ENCODE measurements at regions not wholly inside any gene's neighbourhood (a gene's known extent, or its start where the extent isn't known, plus 50 kb on each side); places are given as distances from the start of the nearest gene placed in this dataset.

DNA sequence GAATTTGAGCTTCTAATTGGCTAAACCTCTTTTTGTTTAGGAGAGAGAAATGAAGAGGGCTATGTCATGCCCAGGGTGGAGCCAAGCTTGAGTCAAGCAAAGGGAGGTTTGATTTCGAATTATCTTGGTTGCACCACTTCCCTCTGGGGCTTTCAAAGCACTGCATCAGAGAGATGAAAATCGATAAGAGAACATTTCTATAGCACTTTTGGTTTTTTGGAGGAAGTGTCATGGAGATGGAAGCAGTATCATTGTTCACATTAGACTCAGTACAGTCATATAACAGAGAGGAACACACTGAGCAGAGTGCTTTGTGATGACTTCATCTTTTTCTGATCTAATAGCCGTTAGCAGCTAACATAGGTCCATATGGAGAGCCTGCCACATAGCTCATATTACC is 120.3 kb upstream of the UXS1 start:
- DNase-seq (ENCODE audit: low read depth in 1 of 2, low spot score in 2 of 2) (peak in 1 of 2 experiments; percentile 1), FAIRE-seq (no peak)
- H3K23ac ChIP-seq (ENCODE audit: insufficient read length) = no peak overlapping the region
- no peak overlapping the region for H2BK15ac ChIP-seq (ENCODE audit: low read length)
- H2BK12ac ChIP-seq (ENCODE audit: low read depth, low read length) = no peak overlapping the region
- ChIA-PET POLR2A (ENCODE audit: partially characterized antibody) (no interaction called here), CTCF (ENCODE audit: partially characterized antibody) (no interaction called here)
- peaks cover 0 to 9% (median 3%) of the 10 kb centered on the region in 4 experiments; a peak in 5 of 7 replicates for H3K4me1 ChIP-seq (replicated peaks in 1 of 4; ENCODE audit: control insufficient read depth in 3 of 4, insufficient read depth in 4 of 4, low read length in 3 of 4)
- H4K5ac ChIP-seq (ENCODE audit: insufficient read length, low read depth, low read length) = no peak overlapping the region
- no peak overlapping the region for H2BK20ac ChIP-seq (ENCODE audit: low read length)
- no peaks in the 10 kb centered on the region for H3K79me1 ChIP-seq (ENCODE audit: low read depth, low read length)
- H2BK120ac ChIP-seq (replicated peaks; ENCODE audit: low read depth, low read length) = no peak overlapping the region
- H3K56ac ChIP-seq (replicated peaks; ENCODE audit: insufficient read length, low read depth, low read length) = no peak overlapping the region
- H3K27ac ChIP-seq (ENCODE audit: low read depth, low read length) = no peak overlapping the region
- H3K27me3 ChIP-seq (replicated peaks in 1 of 4; ENCODE audit: control insufficient read depth in 3 of 4, extremely low read depth in 1 of 4, insufficient read depth in 3 of 4, low read length in 3 of 4) = no peaks in the 10 kb centered on the region
- H3K23me2 ChIP-seq (ENCODE audit: low read depth, low read length) = no peaks in the 10 kb centered on the region
- H3K4ac ChIP-seq (replicated peaks; ENCODE audit: insufficient read length, low read depth, low read length) = no peak overlapping the region
- H3K9me3 ChIP-seq (ENCODE audit: insufficient read depth in 2 of 2, low read depth in 1 of 2, low read length in 1 of 2) = no peaks in the 10 kb centered on the region
- H3K18ac ChIP-seq (ENCODE audit: extremely low read depth, low read length) = no peak overlapping the region
- no peaks in the 10 kb centered on the region for H3K36me3 ChIP-seq (ENCODE audit: control insufficient read depth in 2 of 4, insufficient read depth in 4 of 4, low read length in 3 of 4)
- no peak overlapping the region for H2AK5ac ChIP-seq (ENCODE audit: low read depth, low read length)
- no peak overlapping the region for H3K4me2 ChIP-seq (ENCODE audit: insufficient read depth in 1 of 2, low read depth in 2 of 2, low read length in 2 of 2)
- H2AFZ ChIP-seq (ENCODE audit: low read length) = no peak overlapping the region
- H3K9ac ChIP-seq (replicated peaks in 1 of 4; ENCODE audit: extremely low read depth in 1 of 4, low read depth in 3 of 4, low read length in 3 of 4) = no peak overlapping the region
- WGBS, 2 experiments (ENCODE audit: extremely low coverage in 1 of 2, insufficient coverage in 1 of 2, insufficient read length in 1 of 2, insufficient replicate concordance in 2 of 2, low coverage in 1 of 2, low lambda C conversion rate in 2 of 2, missing lambda C conversion rate in 1 of 2) = 87% methylated on average over 3 of the region's 3 CpGs; no CpG with 5 or more reads in 1 of the 2 experiments
- no peak overlapping the region for H2BK5ac ChIP-seq (ENCODE audit: low read depth, low read length)
- no peaks in the 10 kb centered on the region for H4K20me1 ChIP-seq (replicated peaks in 1 of 2; ENCODE audit: control insufficient read depth in 1 of 2, insufficient read depth in 2 of 2, low read length in 2 of 2)
- H3K79me2 ChIP-seq (ENCODE audit: control insufficient read depth in 1 of 2, insufficient read depth in 2 of 2, low read length in 2 of 2) = no peaks in the 10 kb centered on the region
- H3K4me3 ChIP-seq (ENCODE audit: extremely low read depth in 1 of 4, insufficient read depth in 2 of 4, low read depth in 3 of 4, low read length in 4 of 4) = no peak overlapping the region
- no peak overlapping the region for H4K8ac ChIP-seq (ENCODE audit: extremely low read depth, insufficient read depth, low read length)
- H4K91ac ChIP-seq (replicated peaks; ENCODE audit: insufficient read length, low read length) = no peak overlapping the region
- no peak overlapping the region for H3K14ac ChIP-seq (ENCODE audit: insufficient read length)
- TF ChIP-seq JUN (IDR thresholded peaks at IDR 0.05; ENCODE audit: low read depth, low read length) (no peak), PHF8 (conservative IDR thresholded peaks at IDR 0.05; ENCODE audit: low read depth, low read length) (no peak), CBX5 (IDR thresholded peaks at IDR 0.05; ENCODE audit: low read depth, low read length) (no peak), NRF1 (IDR thresholded peaks at IDR 0.05; ENCODE audit: low read depth, low read length) (no peak), GABPA (IDR thresholded peaks at IDR 0.05; ENCODE audit: borderline replicate concordance, insufficient read depth, low read length) (no peak), TEAD4 (IDR thresholded peaks at IDR 0.05; ENCODE audit: low read depth, low read length) (no peak), POLR2AphosphoS5 (IDR thresholded peaks at IDR 0.05; ENCODE audit: low read depth, low read length) (no peak), RXRA (IDR thresholded peaks at IDR 0.05; ENCODE audit: insufficient read depth, low read depth, low read length) (no peak), RFX5 (IDR thresholded peaks at IDR 0.05; ENCODE audit: borderline replicate concordance, low read depth, low read length) (no peak), SAP30 (IDR thresholded peaks at IDR 0.05; ENCODE audit: insufficient read depth, insufficient replicate concordance, low read length) (no peak), SRF (IDR thresholded peaks at IDR 0.05; ENCODE audit: low read depth, low read length) (no peak), CTBP2 (IDR thresholded peaks at IDR 0.05; ENCODE audit: borderline replicate concordance, insufficient read depth, insufficient read length, low read length) (no peak)
- TF ChIP-seq, protein P1, sequence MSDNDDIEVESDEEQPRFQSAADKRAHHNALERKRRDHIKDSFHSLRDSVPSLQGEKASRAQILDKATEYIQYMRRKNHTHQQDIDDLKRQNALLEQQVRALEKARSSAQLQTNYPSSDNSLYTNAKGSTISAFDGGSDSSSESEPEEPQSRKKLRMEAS (IDR thresholded peaks at IDR 0.05) = no peak
- TF ChIP-seq, protein P2, sequence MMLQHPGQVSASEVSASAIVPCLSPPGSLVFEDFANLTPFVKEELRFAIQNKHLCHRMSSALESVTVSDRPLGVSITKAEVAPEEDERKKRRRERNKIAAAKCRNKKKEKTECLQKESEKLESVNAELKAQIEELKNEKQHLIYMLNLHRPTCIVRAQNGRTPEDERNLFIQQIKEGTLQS (IDR thresholded peaks at IDR 0.05; ENCODE audit: insufficient read depth, low read depth, low read length) = no peak
